Loucy (cell line): ENCODE measurements at regions not wholly inside any gene's neighbourhood (a gene's known extent, or its start where the extent isn't known, plus 50 kb on each side); places are given as distances from the start of the nearest gene placed in this dataset.

Experiments used
- EZH2phosphoT487 ChIP-seq: fragments of 200-600 bp; IDR thresholded peaks from 2 replicates; pipeline ENCODE4 v1.6.1; 2018; ENCODE audit warnings: antibody characterized with exemption, mild to moderate bottlenecking, moderate library complexity, borderline replicate concordance
- TF ChIP-seq, protein P1 (sequence below): fragments of 200-600 bp; sonication (generic); conservative IDR thresholded peaks from 2 replicates; pipeline ENCODE4 v1.5.1; 2014; ENCODE audit warnings: mild to moderate bottlenecking, antibody characterized with exemption, low read length

DNA sequence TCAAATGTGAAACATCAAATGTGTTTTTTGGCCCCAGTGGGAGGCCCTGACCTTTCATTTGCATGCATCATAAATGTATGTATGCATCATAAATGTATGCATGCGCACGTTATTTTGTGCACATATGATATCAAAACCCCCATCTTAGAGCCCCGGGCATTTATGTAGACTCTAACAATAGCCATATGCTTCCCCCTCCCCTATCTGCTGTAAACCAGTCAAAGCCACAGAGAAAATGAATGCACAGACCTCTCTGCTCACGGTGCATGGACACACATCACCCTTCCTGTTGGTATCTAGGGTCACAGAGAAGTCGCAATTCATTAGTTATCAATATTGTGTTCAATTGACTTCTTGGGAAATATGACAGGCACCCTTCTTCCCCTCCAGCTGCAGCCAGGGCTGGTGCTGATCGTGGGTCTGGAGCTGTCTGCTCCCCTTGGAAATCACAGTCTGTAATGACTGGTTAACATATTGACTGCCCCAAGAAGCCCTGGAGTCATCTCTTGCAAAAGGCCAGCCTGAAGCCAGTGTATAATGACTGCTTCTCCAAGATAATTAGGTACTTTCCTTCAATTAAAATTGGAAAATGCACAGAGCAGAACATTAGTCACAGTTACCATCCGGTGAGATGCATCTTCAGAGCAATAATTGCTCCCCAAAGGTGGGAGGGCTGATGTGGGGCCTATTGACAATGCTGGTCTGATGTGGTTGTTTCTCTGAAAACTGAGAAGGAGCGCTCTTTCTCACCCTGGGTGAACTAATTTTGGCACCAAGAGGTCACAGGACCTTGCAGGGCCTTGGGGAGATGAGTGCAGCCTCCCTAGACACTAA lies 532.2 kb downstream of the CDH26 start:
- TF ChIP-seq, protein P1, sequence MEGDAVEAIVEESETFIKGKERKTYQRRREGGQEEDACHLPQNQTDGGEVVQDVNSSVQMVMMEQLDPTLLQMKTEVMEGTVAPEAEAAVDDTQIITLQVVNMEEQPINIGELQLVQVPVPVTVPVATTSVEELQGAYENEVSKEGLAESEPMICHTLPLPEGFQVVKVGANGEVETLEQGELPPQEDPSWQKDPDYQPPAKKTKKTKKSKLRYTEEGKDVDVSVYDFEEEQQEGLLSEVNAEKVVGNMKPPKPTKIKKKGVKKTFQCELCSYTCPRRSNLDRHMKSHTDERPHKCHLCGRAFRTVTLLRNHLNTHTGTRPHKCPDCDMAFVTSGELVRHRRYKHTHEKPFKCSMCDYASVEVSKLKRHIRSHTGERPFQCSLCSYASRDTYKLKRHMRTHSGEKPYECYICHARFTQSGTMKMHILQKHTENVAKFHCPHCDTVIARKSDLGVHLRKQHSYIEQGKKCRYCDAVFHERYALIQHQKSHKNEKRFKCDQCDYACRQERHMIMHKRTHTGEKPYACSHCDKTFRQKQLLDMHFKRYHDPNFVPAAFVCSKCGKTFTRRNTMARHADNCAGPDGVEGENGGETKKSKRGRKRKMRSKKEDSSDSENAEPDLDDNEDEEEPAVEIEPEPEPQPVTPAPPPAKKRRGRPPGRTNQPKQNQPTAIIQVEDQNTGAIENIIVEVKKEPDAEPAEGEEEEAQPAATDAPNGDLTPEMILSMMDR: no peak
- TF ChIP-seq EZH2phosphoT487: no peak
